Erythroblast (primary cell): ENCODE measurements at regions not wholly inside any gene's neighbourhood (a gene's known extent, or its start where the extent isn't known, plus 50 kb on each side); places are given as distances from the start of the nearest gene placed in this dataset.

Experiments
- GATA1 ChIP-seq: IDR thresholded peaks from 2 replicates; pipeline ENCODE4 v1.6.1; 2011; ENCODE audit warnings: low read depth, mild to moderate bottlenecking, control low read depth, low read length, moderate library complexity
- POLR2A ChIP-seq: IDR thresholded peaks from 2 replicates; pipeline ENCODE4 v1.6.1; 2011; ENCODE audit warnings: mild to moderate bottlenecking, low read length

- TF ChIP-seq POLR2A (no peak), GATA1 (no peak)
These were observed 610.3 kb upstream of the BCHE start for GRCh38 chr3:166447513-166447912.
